PFSK-1 (cell line): ENCODE measurements at regions not wholly inside any gene's neighbourhood (a gene's known extent, or its start where the extent isn't known, plus 50 kb on each side); places are given as distances from the start of the nearest gene placed in this dataset.

Experiments
- POLR2AphosphoS5 ChIP-seq: IDR thresholded peaks from 2 replicates; pipeline ENCODE4 v1.6.1; 2012; ENCODE audit warnings: low read depth, mild to moderate bottlenecking, control low read depth, low read length, moderate library complexity
- SIN3A ChIP-seq: IDR thresholded peaks from 2 replicates; pipeline ENCODE4 v1.6.1; 2012; ENCODE audit warnings: mild to moderate bottlenecking, low read length, moderate library complexity, borderline replicate concordance; ENCODE audit not compliant: insufficient read depth
- TAF1 ChIP-seq: IDR thresholded peaks from 2 replicates; pipeline ENCODE4 v1.6.1; 2012; ENCODE audit warnings: low read length, control low read depth, borderline replicate concordance; ENCODE audit not compliant: insufficient read depth

GRCh38 chr6:23013776-23014175 is 444.4 kb downstream of the HDGFL1 start:
- TF ChIP-seq TAF1: no peak
- no peak for TF ChIP-seq POLR2AphosphoS5
- no peak for TF ChIP-seq SIN3A
